GM20000 (cell line): ENCODE measurements at regions not wholly inside any gene's neighbourhood (a gene's known extent, or its start where the extent isn't known, plus 50 kb on each side); places are given as distances from the start of the nearest gene placed in this dataset.

Experiments used
- DNase-seq: peaks from one replicate; pipeline ENCODE4 v3.0.0; 2012; ENCODE audit warnings: low spot score
- TF ChIP-seq, protein P1 (sequence below): IDR thresholded peaks from 2 replicates; pipeline ENCODE4 v1.5.1; 2012; ENCODE audit warnings: mild to moderate bottlenecking, control low read depth; ENCODE audit errors: extremely low read depth, missing control alignments

DNA sequence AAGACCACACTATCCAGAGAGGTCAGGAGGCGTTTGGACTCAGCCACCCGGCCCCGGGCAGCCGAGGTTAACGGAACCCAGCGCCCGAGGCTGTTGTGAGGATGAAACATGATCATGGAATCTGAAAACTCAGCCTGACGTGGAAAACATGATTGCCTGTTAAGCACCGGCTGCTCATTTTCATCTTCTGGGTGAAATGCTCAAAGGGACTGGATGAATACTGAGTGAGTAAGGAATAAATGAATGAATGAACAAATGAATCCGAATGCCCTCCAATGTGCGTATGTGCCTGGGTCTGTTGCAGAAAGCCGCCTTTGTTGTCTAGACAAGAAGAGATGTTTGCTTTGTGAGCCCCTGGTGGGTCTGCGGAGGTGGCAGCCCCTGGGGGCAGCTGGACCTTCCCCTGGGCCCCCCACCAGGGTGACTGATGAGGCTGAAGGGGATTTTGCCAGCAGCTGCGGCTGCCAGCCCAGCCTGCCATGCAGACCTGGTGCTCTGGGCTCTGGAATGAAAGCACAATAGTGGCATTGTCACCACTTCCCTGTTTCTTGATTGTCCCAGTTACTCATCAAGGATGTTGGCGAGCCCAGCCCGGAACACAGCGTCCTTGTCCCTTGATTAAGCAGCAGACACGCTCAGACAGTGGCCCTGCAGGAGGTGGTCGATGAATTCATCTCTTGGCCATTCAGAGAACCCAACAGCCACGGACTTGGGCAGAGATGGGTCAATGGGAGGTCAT is 211.1 kb downstream of the ANKRD60 start:
- DNase-seq: no peak
- TF ChIP-seq, protein P1, sequence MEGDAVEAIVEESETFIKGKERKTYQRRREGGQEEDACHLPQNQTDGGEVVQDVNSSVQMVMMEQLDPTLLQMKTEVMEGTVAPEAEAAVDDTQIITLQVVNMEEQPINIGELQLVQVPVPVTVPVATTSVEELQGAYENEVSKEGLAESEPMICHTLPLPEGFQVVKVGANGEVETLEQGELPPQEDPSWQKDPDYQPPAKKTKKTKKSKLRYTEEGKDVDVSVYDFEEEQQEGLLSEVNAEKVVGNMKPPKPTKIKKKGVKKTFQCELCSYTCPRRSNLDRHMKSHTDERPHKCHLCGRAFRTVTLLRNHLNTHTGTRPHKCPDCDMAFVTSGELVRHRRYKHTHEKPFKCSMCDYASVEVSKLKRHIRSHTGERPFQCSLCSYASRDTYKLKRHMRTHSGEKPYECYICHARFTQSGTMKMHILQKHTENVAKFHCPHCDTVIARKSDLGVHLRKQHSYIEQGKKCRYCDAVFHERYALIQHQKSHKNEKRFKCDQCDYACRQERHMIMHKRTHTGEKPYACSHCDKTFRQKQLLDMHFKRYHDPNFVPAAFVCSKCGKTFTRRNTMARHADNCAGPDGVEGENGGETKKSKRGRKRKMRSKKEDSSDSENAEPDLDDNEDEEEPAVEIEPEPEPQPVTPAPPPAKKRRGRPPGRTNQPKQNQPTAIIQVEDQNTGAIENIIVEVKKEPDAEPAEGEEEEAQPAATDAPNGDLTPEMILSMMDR: no peak

DNA sequence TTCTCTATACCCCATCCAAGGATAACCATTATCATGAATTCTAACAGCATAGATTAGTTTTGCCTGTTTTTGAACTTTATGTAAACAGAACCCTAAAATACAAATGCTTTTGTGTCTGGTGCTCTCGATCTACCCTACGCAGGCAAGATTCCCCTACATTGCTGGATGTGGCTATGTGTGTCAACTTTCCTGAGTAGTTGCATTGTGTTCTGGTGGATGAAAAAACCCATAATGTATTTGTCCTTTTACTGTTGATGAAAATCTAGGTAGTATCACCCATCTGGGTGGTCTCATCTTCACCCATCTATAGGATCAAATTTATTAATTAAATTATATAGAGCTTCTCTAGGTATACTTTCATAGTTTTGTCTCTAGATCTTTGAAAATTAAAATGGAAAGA is 211.7 kb downstream of the ANKRD60 start:
- TF ChIP-seq, protein P1: no peak
- no peak for DNase-seq

GRCh38 chr20:58014628-58015315 is 213.7 kb downstream of the ANKRD60 start:
- no peak for DNase-seq
- TF ChIP-seq, protein P1: no peak

GRCh38 chr20:58012731-58013510 is 215.5 kb downstream of the ANKRD60 start:
- no peak for DNase-seq
- TF ChIP-seq, protein P1: no peak

DNA sequence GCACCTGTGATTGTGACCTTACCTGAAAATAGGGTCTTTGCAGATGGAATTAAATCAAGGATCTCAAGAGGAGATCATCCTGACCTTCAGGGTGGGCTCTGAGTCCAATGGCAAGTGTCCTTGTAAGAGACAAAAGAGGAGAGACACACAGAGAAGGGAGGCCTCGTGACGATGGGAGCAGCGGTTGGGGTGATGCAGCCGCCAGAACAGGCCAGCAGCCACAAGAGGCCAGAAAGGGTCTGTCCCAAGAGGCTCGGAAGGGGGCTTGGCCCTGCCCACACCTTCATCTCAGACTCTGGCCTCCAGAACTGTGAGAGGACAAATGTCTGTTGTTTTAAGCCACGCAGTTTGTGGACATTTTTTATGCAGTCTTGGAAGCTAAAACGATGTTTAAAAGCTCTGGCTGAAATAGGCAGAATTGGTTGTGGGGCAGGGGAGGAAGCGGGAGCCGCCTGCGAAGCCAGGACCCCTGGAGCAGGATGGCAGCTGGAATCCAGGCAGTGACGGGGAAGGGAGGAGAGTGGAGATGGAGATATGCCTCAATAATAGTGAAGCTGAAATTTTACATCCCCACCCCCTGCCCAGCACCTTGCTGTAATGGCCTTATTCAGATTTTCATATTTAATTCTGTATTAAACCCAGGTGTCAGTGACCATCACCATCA is 216.4 kb downstream of the ANKRD60 start:
- TF ChIP-seq, protein P1: no peak
- no peak for DNase-seq

- TF ChIP-seq, protein P1: no peak
Observed at GRCh38 chr20:58011106-58011946, 217.1 kb downstream of the ANKRD60 start.

More at GRCh38 chr20:58011106-58011946, 217.1 kb downstream of the ANKRD60 start:
- no peak for DNase-seq
